Neural crest cell (in vitro differentiated cells): ENCODE measurements at regions not wholly inside any gene's neighbourhood (a gene's known extent, or its start where the extent isn't known, plus 50 kb on each side); places are given as distances from the start of the nearest gene placed in this dataset.

Source experiments
- DNase-seq: peaks from one replicate; pipeline ENCODE4 v3.0.0; 2021; ENCODE audit warnings: low read depth, mixed read lengths, low spot score
- H3K27ac Mint-ChIP-seq: one replicate; pipeline ENCODE4 v1.8.0; 2021; ENCODE audit warnings: mild to moderate bottlenecking, mixed read lengths; ENCODE audit not compliant: unreplicated experiment
- H3K27me3 Mint-ChIP-seq: 2 replicates; pipeline ENCODE4 v1.8.0; 2021; ENCODE audit warnings: low read depth, mild to moderate bottlenecking, mixed read lengths
- H3K36me3 Mint-ChIP-seq: 2 replicates; pipeline ENCODE4 v1.8.0; 2021; ENCODE audit warnings: low read depth, mild to moderate bottlenecking, mixed read lengths
- H3K4me1 Mint-ChIP-seq: 2 replicates; pipeline ENCODE4 v1.8.0; 2021; ENCODE audit warnings: mixed read lengths
- H3K4me3 Mint-ChIP-seq: one replicate; pipeline ENCODE4 v1.8.0; 2021; ENCODE audit warnings: mild to moderate bottlenecking, mixed read lengths
- H3K9me3 Mint-ChIP-seq: 2 replicates; pipeline ENCODE4 v1.8.0; 2021; ENCODE audit warnings: mixed read lengths
- TF ChIP-seq, protein P1 (sequence below): fragments of 200-600 bp; sonication (generic); conservative IDR thresholded peaks from 2 replicates; pipeline ENCODE4 v1.5.0; 2021; ENCODE audit warnings: antibody characterized with exemption, mild to moderate bottlenecking

DNA sequence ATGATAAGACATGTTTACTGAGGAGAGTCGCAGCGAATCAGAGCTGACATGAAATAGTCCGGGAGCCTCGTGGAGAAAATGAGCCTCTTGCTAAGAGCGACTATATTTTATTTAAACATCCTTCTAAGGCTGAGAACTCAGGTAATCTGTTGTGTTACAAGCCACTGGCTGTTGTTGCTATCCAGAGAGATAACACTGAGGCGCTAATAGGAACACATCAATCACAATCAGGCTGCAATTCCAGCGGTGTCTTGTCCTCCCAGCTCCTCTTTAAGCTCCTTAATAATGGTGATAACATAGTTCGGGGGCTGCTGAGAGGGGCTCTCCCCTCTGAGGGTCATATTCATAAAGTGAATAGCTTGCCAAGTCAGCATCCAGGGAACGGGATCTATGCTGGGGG is 95.1 kb downstream of the INSIG2 start:
- H3K4me3 Mint-ChIP-seq = peak overlapping the region; percentile 61
- H3K27ac Mint-ChIP-seq = no peak overlapping the region
- H3K4me1 Mint-ChIP-seq = peaks cover 30% of the 10 kb centered on the region

DNA sequence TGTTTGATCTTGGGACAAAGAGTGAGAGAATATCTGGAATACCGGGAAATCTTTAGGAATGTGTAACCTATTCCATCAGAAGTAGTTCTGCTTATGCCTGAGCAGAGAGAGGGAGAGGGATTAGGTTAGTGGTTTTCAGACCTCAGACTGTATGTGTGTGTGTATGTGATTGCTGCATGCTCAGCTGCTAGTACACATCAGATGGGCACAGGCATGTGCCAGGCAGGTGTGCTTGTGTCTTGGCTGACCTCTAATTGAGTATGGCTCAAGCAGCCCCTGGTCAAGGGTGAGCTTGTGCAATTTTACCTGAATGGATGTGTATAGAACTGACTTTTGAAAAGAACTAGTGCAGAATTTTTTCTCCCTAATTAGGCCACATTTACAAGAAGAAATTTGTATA is 91.2 kb downstream of the INSIG2 start:
- Mint-ChIP-seq H3K36me3 (no peaks in the 10 kb centered on the region), H3K9me3 (no peaks in the 10 kb centered on the region), H3K27me3 (no peaks in the 10 kb centered on the region), H3K4me3 (no peak overlapping the region), H3K27ac (no peak overlapping the region), H3K4me1 (peaks cover 8% of the 10 kb centered on the region)
- TF ChIP-seq, protein P1, sequence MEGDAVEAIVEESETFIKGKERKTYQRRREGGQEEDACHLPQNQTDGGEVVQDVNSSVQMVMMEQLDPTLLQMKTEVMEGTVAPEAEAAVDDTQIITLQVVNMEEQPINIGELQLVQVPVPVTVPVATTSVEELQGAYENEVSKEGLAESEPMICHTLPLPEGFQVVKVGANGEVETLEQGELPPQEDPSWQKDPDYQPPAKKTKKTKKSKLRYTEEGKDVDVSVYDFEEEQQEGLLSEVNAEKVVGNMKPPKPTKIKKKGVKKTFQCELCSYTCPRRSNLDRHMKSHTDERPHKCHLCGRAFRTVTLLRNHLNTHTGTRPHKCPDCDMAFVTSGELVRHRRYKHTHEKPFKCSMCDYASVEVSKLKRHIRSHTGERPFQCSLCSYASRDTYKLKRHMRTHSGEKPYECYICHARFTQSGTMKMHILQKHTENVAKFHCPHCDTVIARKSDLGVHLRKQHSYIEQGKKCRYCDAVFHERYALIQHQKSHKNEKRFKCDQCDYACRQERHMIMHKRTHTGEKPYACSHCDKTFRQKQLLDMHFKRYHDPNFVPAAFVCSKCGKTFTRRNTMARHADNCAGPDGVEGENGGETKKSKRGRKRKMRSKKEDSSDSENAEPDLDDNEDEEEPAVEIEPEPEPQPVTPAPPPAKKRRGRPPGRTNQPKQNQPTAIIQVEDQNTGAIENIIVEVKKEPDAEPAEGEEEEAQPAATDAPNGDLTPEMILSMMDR = no peak
- no peak for DNase-seq

More for the DNA sequence above, 95.1 kb downstream of the INSIG2 start:
- H3K9me3 Mint-ChIP-seq = no peaks in the 10 kb centered on the region
- no peak for DNase-seq
- H3K36me3 Mint-ChIP-seq = no peaks in the 10 kb centered on the region
- TF ChIP-seq, protein P1 = no peak
- no peaks in the 10 kb centered on the region for H3K27me3 Mint-ChIP-seq

- H3K36me3 Mint-ChIP-seq = no peaks in the 10 kb centered on the region
- H3K27me3 Mint-ChIP-seq = no peaks in the 10 kb centered on the region
- H3K9me3 Mint-ChIP-seq = no peaks in the 10 kb centered on the region
- no peak for DNase-seq
- H3K27ac Mint-ChIP-seq = no peak overlapping the region
- H3K4me1 Mint-ChIP-seq = peaks cover 2% of the 10 kb centered on the region
- TF ChIP-seq, protein P1 = no peak
- H3K4me3 Mint-ChIP-seq = no peak overlapping the region
Observed at GRCh38 chr2:118177884-118178283, 89.6 kb downstream of the INSIG2 start.

DNA sequence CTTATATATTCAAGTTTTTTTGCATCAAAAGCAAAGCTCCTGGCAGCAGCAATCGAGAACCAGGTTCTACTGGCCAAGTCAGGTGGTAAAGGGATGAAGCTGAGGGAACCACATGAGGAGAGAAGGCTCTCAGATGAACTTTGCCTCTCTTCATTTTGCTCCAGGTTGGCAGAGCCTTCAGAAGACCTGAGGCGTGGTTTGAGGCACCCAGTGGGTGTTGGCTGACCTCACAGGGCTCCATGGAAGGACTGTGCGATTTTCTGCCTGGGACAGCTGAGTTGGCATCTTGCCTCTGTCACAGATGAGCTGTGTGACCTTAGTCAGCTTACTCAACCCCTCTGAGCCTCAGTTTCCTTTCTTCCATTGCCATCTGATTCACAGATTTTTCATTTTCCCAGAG is 89.0 kb downstream of the INSIG2 start:
- Mint-ChIP-seq H3K36me3 (no peaks in the 10 kb centered on the region), H3K4me1 (no peaks in the 10 kb centered on the region), H3K4me3 (no peak overlapping the region), H3K9me3 (no peaks in the 10 kb centered on the region), H3K27ac (no peak overlapping the region), H3K27me3 (no peaks in the 10 kb centered on the region)
- TF ChIP-seq, protein P1 = no peak
- DNase-seq = no peak

GRCh38 chr2:118176601-118177000 is 88.3 kb downstream of the INSIG2 start:
- TF ChIP-seq, protein P1 = no peak
- H3K4me3 Mint-ChIP-seq = no peak overlapping the region
- H3K36me3 Mint-ChIP-seq = no peaks in the 10 kb centered on the region
- no peak overlapping the region for H3K27ac Mint-ChIP-seq
- DNase-seq = no peak
- no peaks in the 10 kb centered on the region for H3K27me3 Mint-ChIP-seq
- H3K4me1 Mint-ChIP-seq = no peaks in the 10 kb centered on the region
- no peaks in the 10 kb centered on the region for H3K9me3 Mint-ChIP-seq

DNA sequence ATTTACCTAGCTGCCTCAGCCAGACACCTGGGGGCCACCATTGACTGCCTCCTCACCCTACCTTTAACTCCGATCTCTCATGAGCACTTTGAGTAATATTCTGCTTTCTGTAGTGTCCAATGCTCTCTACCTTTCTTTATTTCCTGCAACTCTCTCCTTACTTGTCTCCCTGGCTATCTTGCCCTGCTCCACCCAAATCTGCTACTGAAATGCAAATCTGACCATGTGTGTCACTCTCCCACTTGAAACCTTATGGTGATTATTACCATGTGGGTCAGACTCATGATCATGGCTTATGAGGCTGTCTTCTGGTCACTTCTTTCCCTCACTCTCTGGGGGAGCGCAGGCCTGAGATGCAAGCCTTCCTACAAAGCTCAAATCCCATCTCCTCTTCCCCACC is 83.3 kb downstream of the INSIG2 start:
- no peaks in the 10 kb centered on the region for H3K9me3 Mint-ChIP-seq
- no peaks in the 10 kb centered on the region for H3K27me3 Mint-ChIP-seq
- TF ChIP-seq, protein P1 = no peak
- H3K4me3 Mint-ChIP-seq = no peak overlapping the region
- H3K36me3 Mint-ChIP-seq = no peaks in the 10 kb centered on the region
- no peak overlapping the region for H3K27ac Mint-ChIP-seq
- H3K4me1 Mint-ChIP-seq = no peaks in the 10 kb centered on the region
- DNase-seq = no peak
